ENCODE measurements at regions not wholly inside any gene's neighbourhood (a gene's known extent, or its start where the extent isn't known, plus 50 kb on each side); places are given as distances from the start of the nearest gene placed in this dataset.

- ATAC-seq (ENCODE audit: insufficient read depth, low FRiP score) = no peak
- 81 to 84% methylated on average over 3 of the region's 3 CpGs for WGBS, 2 donors
Measured at GRCh38 chr11:127693686-127694085, 693.1 kb upstream of the KIRREL3 start.

GRCh38 chr11:127683321-127683720 is 682.8 kb upstream of the KIRREL3 start:
- Histone ChIP-seq H3K9me3 (ENCODE audit: control insufficient read depth in 4 of 4, insufficient read depth in 3 of 4, low read length in 3 of 4) (no peaks in the 10 kb centered on the region), H3K36me3 (ENCODE audit: control insufficient read depth in 4 of 4, insufficient read depth in 4 of 4, low read length in 4 of 4) (no peaks in the 10 kb centered on the region), H3K9ac (ENCODE audit: insufficient read depth in 1 of 2, low read length in 2 of 2) (no peak overlapping the region), H3K4me3 (no peak overlapping the region), H3K27me3 (ENCODE audit: control insufficient read depth in 3 of 3, insufficient read depth in 3 of 3, low read length in 2 of 3) (no peaks in the 10 kb centered on the region), H3K27ac (ENCODE audit: low read depth in 1 of 2, low read length in 1 of 2) (no peak overlapping the region), H3K4me1 (ENCODE audit: control insufficient read depth in 5 of 5, insufficient read depth in 5 of 5, low read length in 5 of 5) (no peaks in the 10 kb centered on the region)
- 94% methylated on average over 4 of the region's 4 CpGs for WGBS, 2 donors
- TF ChIP-seq, protein P1, sequence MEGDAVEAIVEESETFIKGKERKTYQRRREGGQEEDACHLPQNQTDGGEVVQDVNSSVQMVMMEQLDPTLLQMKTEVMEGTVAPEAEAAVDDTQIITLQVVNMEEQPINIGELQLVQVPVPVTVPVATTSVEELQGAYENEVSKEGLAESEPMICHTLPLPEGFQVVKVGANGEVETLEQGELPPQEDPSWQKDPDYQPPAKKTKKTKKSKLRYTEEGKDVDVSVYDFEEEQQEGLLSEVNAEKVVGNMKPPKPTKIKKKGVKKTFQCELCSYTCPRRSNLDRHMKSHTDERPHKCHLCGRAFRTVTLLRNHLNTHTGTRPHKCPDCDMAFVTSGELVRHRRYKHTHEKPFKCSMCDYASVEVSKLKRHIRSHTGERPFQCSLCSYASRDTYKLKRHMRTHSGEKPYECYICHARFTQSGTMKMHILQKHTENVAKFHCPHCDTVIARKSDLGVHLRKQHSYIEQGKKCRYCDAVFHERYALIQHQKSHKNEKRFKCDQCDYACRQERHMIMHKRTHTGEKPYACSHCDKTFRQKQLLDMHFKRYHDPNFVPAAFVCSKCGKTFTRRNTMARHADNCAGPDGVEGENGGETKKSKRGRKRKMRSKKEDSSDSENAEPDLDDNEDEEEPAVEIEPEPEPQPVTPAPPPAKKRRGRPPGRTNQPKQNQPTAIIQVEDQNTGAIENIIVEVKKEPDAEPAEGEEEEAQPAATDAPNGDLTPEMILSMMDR (IDR thresholded peaks at IDR 0.05; ENCODE audit: control extremely low read depth, extremely low read depth) = no peak
- DNase-seq = no peak
- ATAC-seq (ENCODE audit: insufficient read depth, low FRiP score) = no peak

More at GRCh38 chr11:127693686-127694085, 693.1 kb upstream of the KIRREL3 start:
- TF ChIP-seq, protein P1 (IDR thresholded peaks at IDR 0.05; ENCODE audit: control extremely low read depth, extremely low read depth) = no peak
- H3K4me3 ChIP-seq = no peak overlapping the region
- H3K27ac ChIP-seq (ENCODE audit: low read depth in 1 of 2, low read length in 1 of 2) = no peak overlapping the region
- H3K36me3 ChIP-seq (ENCODE audit: control insufficient read depth in 4 of 4, insufficient read depth in 4 of 4, low read length in 4 of 4) = no peaks in the 10 kb centered on the region
- H3K9me3 ChIP-seq (ENCODE audit: control insufficient read depth in 4 of 4, insufficient read depth in 3 of 4, low read length in 3 of 4) = no peaks in the 10 kb centered on the region
- no peaks in the 10 kb centered on the region for H3K4me1 ChIP-seq (ENCODE audit: control insufficient read depth in 5 of 5, insufficient read depth in 5 of 5, low read length in 5 of 5)
- DNase-seq = no peak
- H3K27me3 ChIP-seq (ENCODE audit: control insufficient read depth in 3 of 3, insufficient read depth in 3 of 3, low read length in 2 of 3) = no peaks in the 10 kb centered on the region
- no peak overlapping the region for H3K9ac ChIP-seq (ENCODE audit: insufficient read depth in 1 of 2, low read length in 2 of 2)

DNA sequence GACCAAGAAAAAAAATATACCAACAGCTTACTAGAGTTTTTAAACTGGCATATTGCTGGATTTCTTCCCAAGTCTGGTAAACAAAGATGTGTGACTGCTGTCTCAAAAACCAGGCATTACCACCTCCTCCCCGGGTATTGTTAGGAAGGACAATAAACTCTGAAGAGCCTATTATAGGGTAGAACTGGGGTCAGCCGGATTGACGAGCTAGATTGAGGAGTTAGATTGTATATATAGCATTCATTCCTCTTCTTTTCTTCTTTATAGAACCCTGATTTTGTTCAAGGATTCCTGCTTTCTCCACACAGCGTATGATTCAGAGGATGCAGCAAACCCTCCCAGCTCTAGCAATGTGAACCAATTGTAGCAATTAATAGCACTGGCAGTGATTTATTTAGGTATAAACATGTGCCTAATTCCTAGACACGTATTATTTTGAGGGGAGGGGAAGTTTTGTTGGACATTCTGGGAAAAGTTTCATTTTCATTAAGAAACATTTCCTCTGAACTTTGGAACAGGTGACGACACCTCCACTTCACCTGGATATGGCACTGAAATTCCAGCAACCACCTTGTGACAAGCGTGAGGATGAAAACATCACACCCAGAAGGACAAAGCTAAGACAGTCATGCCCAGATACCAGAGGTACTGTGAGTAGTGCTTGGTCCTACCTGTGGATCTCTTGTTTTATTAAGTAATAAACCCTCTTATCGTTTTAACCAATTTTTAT is 679.4 kb upstream of the KIRREL3 start:
- Histone ChIP-seq H3K4me3 (no peak overlapping the region), H3K4me1 (ENCODE audit: control insufficient read depth in 5 of 5, insufficient read depth in 5 of 5, low read length in 5 of 5) (peaks cover 0 to 4% (median 0%) of the 10 kb centered on the region in 5 donors), H3K27me3 (ENCODE audit: control insufficient read depth in 3 of 3, insufficient read depth in 3 of 3, low read length in 2 of 3) (no peaks in the 10 kb centered on the region), H3K27ac (ENCODE audit: low read depth in 1 of 2, low read length in 1 of 2) (no peak overlapping the region), H3K9me3 (ENCODE audit: control insufficient read depth in 4 of 4, insufficient read depth in 3 of 4, low read length in 3 of 4) (no peaks in the 10 kb centered on the region), H3K36me3 (ENCODE audit: control insufficient read depth in 4 of 4, insufficient read depth in 4 of 4, low read length in 4 of 4) (no peaks in the 10 kb centered on the region), H3K9ac (ENCODE audit: insufficient read depth in 1 of 2, low read length in 2 of 2) (no peak overlapping the region)
- DNase-seq (no peak), ATAC-seq (ENCODE audit: insufficient read depth, low FRiP score) (no peak)
- 74 to 86% methylated on average over 8 of the region's 8 CpGs for WGBS, 2 donors
- TF ChIP-seq, protein P1 (IDR thresholded peaks at IDR 0.05; ENCODE audit: control extremely low read depth, extremely low read depth) = no peak

- ATAC-seq (ENCODE audit: insufficient read depth, low FRiP score) = no peak
- DNase-seq = no peak
- Histone ChIP-seq H3K27ac (ENCODE audit: low read depth in 1 of 2, low read length in 1 of 2) (no peak overlapping the region), H3K27me3 (ENCODE audit: control insufficient read depth in 3 of 3, insufficient read depth in 3 of 3, low read length in 2 of 3) (no peaks in the 10 kb centered on the region), H3K4me3 (no peak overlapping the region), H3K4me1 (ENCODE audit: control insufficient read depth in 5 of 5, insufficient read depth in 5 of 5, low read length in 5 of 5) (peaks cover 0 to 4% (median 0%) of the 10 kb centered on the region in 5 donors), H3K36me3 (ENCODE audit: control insufficient read depth in 4 of 4, insufficient read depth in 4 of 4, low read length in 4 of 4) (no peaks in the 10 kb centered on the region), H3K9me3 (ENCODE audit: control insufficient read depth in 4 of 4, insufficient read depth in 3 of 4, low read length in 3 of 4) (no peaks in the 10 kb centered on the region), H3K9ac (ENCODE audit: insufficient read depth in 1 of 2, low read length in 2 of 2) (no peak overlapping the region)
- 76 to 86% methylated on average over 2 of the region's 2 CpGs for WGBS, 2 donors
- TF ChIP-seq, protein P1 (IDR thresholded peaks at IDR 0.05; ENCODE audit: control extremely low read depth, extremely low read depth) = no peak
Measured at GRCh38 chr11:127678631-127679030, 678.1 kb upstream of the KIRREL3 start.
